Tibial artery (tissue), 4 donors: ENCODE measurements at regions not wholly inside any gene's neighbourhood (a gene's known extent, or its start where the extent isn't known, plus 50 kb on each side); places are given as distances from the start of the nearest gene placed in this dataset.

ENCODE experiments used
- DNase-seq, 2 donors: peaks; one replicate each; pipeline ENCODE4 v3.0.0-alpha.2; 2019
- H3K27ac ChIP-seq, 2 donors: fragments of 200-600 bp; sonication (generic) in 1 of 2; 1 replicate in 1 of 2; 2 replicates in 1 of 2; pipeline ENCODE4 v1.5.1; 2018 to 2019; ENCODE audit warnings: mild to moderate bottlenecking in 1 of 2
- H3K27me3 ChIP-seq, 2 donors: fragments of 200-600 bp; sonication (generic) in 1 of 2; one replicate each; pipeline versions ENCODE4 v1.5.1 to v1.6.0; 2016 to 2019
- H3K36me3 ChIP-seq, 3 donors: fragments of 200-600 bp; sonication (generic) in 2 of 3; one replicate each; pipeline ENCODE4 v1.5.1; 2016 to 2019; ENCODE audit warnings: mild to moderate bottlenecking in 2 of 3
- H3K4me1 ChIP-seq, 4 donors: fragments of 200-600 bp; sonication (generic) in 2 of 4; 1 replicate in 3 of 4; 2 replicates in 1 of 4; pipeline ENCODE4 v1.5.1; 2016 to 2019
- H3K4me3 ChIP-seq, 2 donors: fragments of 200-600 bp; sonication (generic) in 1 of 2; 1 replicate in 1 of 2; 2 replicates in 1 of 2; pipeline ENCODE4 v1.5.1; 2018 to 2019; ENCODE audit warnings: mild to moderate bottlenecking in 2 of 2
- H3K9me3 ChIP-seq, 3 donors: fragments of 200-600 bp; sonication (generic) in 1 of 3; one replicate each; pipeline ENCODE4 v1.5.1; 2016 to 2019
- intact Hi-C: fragments of 100-400 bp; cut with DNase I; formaldehyde crosslinking; loops from one replicate; pipeline ENCODE4 v1.15.0; 2023; ENCODE audit warnings: low total_unique reads
- TF ChIP-seq, protein P1 (sequence below), 2 experiments: fragments of 200-600 bp in 1 of 2; fragments of 450-650 bp in 1 of 2; IDR thresholded peaks; one replicate each; pipeline ENCODE4 v1.5.1; 2017 to 2019; ENCODE audit warnings: antibody characterized with exemption in 2 of 2, mild to moderate bottlenecking in 1 of 2, moderate library complexity in 1 of 2

DNA sequence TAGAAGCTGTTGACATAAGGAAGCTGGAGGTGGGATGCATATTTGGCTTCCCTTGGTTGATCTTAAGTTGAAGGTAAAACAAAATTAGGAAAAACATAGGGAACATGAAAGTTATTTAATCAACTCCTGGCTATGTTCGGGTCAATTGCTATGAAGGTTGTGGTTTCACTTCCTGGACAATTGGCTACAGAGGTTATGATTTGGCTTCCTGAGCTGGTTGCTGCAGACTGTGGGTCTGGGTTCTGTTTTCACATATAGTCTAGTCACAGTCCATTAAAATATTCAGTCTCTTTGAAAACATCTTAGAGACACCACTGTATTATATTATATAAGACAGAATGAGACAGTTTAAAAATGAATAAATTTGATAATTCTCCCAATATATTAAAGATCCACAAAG, 895.2 kb upstream of the USP15 start:
- H3K27me3 ChIP-seq: no peaks in the 10 kb centered on the region
- no peak overlapping the region for H3K27ac ChIP-seq
- intact Hi-C loops: no loop called here
- no peak overlapping the region for H3K4me3 ChIP-seq
- no peaks in the 10 kb centered on the region for H3K4me1 ChIP-seq
- no peaks in the 10 kb centered on the region for H3K36me3 ChIP-seq
- no peak for DNase-seq
- TF ChIP-seq, protein P1, sequence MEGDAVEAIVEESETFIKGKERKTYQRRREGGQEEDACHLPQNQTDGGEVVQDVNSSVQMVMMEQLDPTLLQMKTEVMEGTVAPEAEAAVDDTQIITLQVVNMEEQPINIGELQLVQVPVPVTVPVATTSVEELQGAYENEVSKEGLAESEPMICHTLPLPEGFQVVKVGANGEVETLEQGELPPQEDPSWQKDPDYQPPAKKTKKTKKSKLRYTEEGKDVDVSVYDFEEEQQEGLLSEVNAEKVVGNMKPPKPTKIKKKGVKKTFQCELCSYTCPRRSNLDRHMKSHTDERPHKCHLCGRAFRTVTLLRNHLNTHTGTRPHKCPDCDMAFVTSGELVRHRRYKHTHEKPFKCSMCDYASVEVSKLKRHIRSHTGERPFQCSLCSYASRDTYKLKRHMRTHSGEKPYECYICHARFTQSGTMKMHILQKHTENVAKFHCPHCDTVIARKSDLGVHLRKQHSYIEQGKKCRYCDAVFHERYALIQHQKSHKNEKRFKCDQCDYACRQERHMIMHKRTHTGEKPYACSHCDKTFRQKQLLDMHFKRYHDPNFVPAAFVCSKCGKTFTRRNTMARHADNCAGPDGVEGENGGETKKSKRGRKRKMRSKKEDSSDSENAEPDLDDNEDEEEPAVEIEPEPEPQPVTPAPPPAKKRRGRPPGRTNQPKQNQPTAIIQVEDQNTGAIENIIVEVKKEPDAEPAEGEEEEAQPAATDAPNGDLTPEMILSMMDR (IDR thresholded peaks at IDR 0.05): no peak
- H3K9me3 ChIP-seq: no peaks in the 10 kb centered on the region

DNA sequence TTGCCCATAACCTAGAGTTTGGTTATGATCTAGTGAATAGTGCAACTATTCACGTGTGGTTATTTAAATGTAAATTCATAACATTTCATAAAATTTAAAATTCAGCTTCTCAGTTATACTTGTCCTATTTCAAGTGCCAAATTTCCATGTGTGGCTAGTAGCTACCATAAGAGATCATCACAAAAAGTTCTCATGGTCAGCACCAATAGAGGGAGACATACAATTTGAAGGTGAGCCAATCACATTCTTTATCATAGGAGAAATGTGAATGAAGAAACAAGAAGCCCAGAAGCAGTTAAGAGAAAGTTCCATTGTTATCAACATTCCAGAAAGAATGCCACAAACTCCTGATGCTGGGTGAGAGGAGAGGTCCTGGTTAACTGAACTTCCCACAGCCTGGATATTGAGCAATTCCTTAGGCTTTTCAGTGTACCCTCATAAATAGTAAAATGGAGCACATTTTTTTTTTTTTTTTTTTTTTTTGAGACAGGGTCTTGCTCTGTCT, 892.9 kb upstream of the USP15 start:
- TF ChIP-seq, protein P1 (IDR thresholded peaks at IDR 0.05): no peak
- intact Hi-C loops: no loop called here
- H3K4me1 ChIP-seq: no peaks in the 10 kb centered on the region

DNA sequence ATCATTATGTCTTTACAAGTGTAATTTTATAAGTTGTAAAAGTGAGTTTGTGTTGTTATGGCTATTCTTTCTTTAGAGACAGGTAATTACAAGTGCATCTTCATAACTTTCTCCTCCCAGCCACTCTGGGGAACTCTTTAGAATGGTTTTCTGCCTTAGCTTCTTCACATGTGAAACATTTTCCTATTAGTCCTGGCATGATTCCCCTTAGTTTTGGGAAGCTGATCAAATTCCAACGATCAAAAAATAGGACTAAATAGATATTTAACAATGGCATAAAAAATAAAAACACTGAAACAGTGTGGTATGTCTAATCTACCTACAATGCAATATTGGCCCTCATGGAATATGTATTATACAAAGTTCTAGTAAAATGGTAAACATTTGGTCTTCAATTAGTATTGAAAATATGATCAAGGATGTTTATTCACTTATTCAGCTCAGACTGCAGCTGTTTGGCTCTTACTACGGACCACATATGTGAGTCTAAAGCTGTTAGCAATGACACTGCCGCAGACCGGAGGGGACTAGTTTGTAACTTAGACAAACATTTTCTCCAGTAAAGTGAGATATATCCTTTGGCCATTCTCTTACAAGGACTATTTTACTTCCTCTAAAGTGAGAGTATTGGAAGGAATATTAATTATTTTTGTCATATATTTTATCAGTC, 890.8 kb upstream of the USP15 start:
- H3K36me3 ChIP-seq: no peaks in the 10 kb centered on the region
- intact Hi-C loops: no loop called here
- no peaks in the 10 kb centered on the region for H3K27me3 ChIP-seq
- no peaks in the 10 kb centered on the region for H3K9me3 ChIP-seq
- no peaks in the 10 kb centered on the region for H3K4me1 ChIP-seq
- H3K27ac ChIP-seq: no peak overlapping the region
- DNase-seq: no peak
- TF ChIP-seq, protein P1 (IDR thresholded peaks at IDR 0.05): no peak
- no peak overlapping the region for H3K4me3 ChIP-seq

More for the DNA sequence above, 892.9 kb upstream of the USP15 start:
- no peaks in the 10 kb centered on the region for H3K27me3 ChIP-seq
- H3K4me3 ChIP-seq: no peak overlapping the region
- no peaks in the 10 kb centered on the region for H3K36me3 ChIP-seq
- DNase-seq: no peak
- H3K9me3 ChIP-seq: no peaks in the 10 kb centered on the region
- H3K27ac ChIP-seq: no peak overlapping the region

GRCh38 chr12:61384511-61384910, 875.7 kb upstream of the USP15 start:
- intact Hi-C loops: no loop called here
- Histone ChIP-seq H3K4me3 (no peak overlapping the region), H3K36me3 (no peaks in the 10 kb centered on the region), H3K27ac (no peak overlapping the region), H3K27me3 (no peaks in the 10 kb centered on the region), H3K9me3 (no peaks in the 10 kb centered on the region), H3K4me1 (peaks cover 0 to 17% (median 3%) of the 10 kb centered on the region in 4 donors)
- TF ChIP-seq, protein P1 (IDR thresholded peaks at IDR 0.05): no peak
- DNase-seq: no peak

GRCh38 chr12:61385771-61386170, 874.4 kb upstream of the USP15 start:
- Histone ChIP-seq H3K9me3 (no peaks in the 10 kb centered on the region), H3K27ac (no peak overlapping the region), H3K4me1 (peaks cover 0 to 17% (median 3%) of the 10 kb centered on the region in 4 donors), H3K27me3 (no peaks in the 10 kb centered on the region), H3K36me3 (no peaks in the 10 kb centered on the region), H3K4me3 (no peak overlapping the region)
- intact Hi-C loops: no loop called here
- no peak for DNase-seq
- TF ChIP-seq, protein P1 (IDR thresholded peaks at IDR 0.05): no peak
